K562 (cell line): ENCODE measurements at regions not wholly inside any gene's neighbourhood (a gene's known extent, or its start where the extent isn't known, plus 50 kb on each side); places are given as distances from the start of the nearest gene placed in this dataset.

Source experiments
- ATAC-seq: fragments of 200-7000 bp; cut with Tn5 transposase; 3 replicates; pipeline ENCODE4 v1.9.1; 2020; ENCODE audit warnings: moderate library complexity
- BruUV-seq: library from RNA; stranded (reverse); fragments of 400-500 nt; replicated peaks from 2 replicates; lab custom pipeline; 2021; lab: Mats Ljungman, UMichigan
- CTCF ChIA-PET: fragments of 300-600 bp; formaldehyde crosslinking; extraction: SDS; loops from one replicate; lab custom pipeline; 2021; ENCODE audit warnings: low intra/inter-chr PET ratio; lab: Yijun Ruan, JAX
- POLR2A ChIA-PET: fragments of 300-600, 350-650 bp; sonication (Branson Sonifier 250); formaldehyde crosslinking; extraction: SDS; loops from one replicate; lab custom pipeline; 2021; ENCODE audit warnings: antibody characterized with exemption, inconsistent platforms; lab: Yijun Ruan, JAX
- DNase-seq, 4 experiments: peaks; one replicate each; pipeline versions ENCODE4 v3.0.0 to v3.0.0-alpha.2; 2011 to 2018; ENCODE audit warnings: low spot score in 3 of 4, mixed read lengths in 3 of 4; ENCODE audit errors: extremely low read depth in 1 of 4
- FAIRE-seq: peaks from 2 replicates; lab custom pipeline; 2011; peaks lifted over from hg19 to GRCh38; lab: Jason Lieb, UNC
- H2AFZ ChIP-seq: 2 replicates; pipeline ENCODE4 v1.6.0; 2011; ENCODE audit warnings: low read depth, low read length, control low read depth, inconsistent platforms
- H3K27ac ChIP-seq: fragments of 200-600 bp; 3 replicates; pipeline ENCODE4 v1.8.0; 2011; ENCODE audit warnings: low read depth, mild to moderate bottlenecking, control low read depth, inconsistent platforms, low read length, moderate library complexity, mixed read lengths; ENCODE audit errors: extremely low read depth
- H3K27me3 ChIP-seq, 2 experiments: fragments of 300-600 bp in 1 of 2; 2 replicates in 1 of 2; 3 replicates in 1 of 2; pipeline versions ENCODE4 v1.6.0 to v1.8.0; 2011; ENCODE audit warnings: inconsistent platforms in 2 of 2, low read length in 2 of 2, mild to moderate bottlenecking in 1 of 2, mixed read lengths in 1 of 2, moderate library complexity in 1 of 2; ENCODE audit not compliant: control insufficient read depth in 2 of 2, insufficient read depth in 2 of 2
- H3K36me3 ChIP-seq: fragments of 300-600 bp; 3 replicates; pipeline ENCODE4 v1.8.0; 2011; ENCODE audit warnings: mild to moderate bottlenecking, low read length, inconsistent platforms; ENCODE audit not compliant: control insufficient read depth, insufficient read depth
- H3K4me1 ChIP-seq, 2 experiments: fragments of 200-600 bp in 1 of 2; replicated peaks in 1 of 2; 2 replicates in 1 of 2; 3 replicates in 1 of 2; pipeline versions ENCODE4 v1.5.1 to v1.8.0; 2011; ENCODE audit warnings: inconsistent platforms in 2 of 2, low read length in 2 of 2, mild to moderate bottlenecking in 1 of 2, mixed read lengths in 1 of 2, moderate library complexity in 1 of 2; ENCODE audit not compliant: control insufficient read depth in 2 of 2, insufficient read depth in 2 of 2
- H3K4me2 ChIP-seq: 2 replicates; pipeline ENCODE4 v1.6.1; 2011; ENCODE audit warnings: low read length, control low read depth, inconsistent platforms, mixed read lengths; ENCODE audit not compliant: insufficient read depth
- H3K4me3 ChIP-seq: fragments of 200-600 bp; sonication (generic), shearing (Covaris generic); 2 replicates; pipeline ENCODE4 v1.5.1; 2016; ENCODE audit warnings: control low read depth, inconsistent platforms
- H3K79me2 ChIP-seq: fragments of 200-600 bp; 3 replicates; pipeline ENCODE4 v1.8.0; 2011; ENCODE audit warnings: low read length, inconsistent platforms; ENCODE audit not compliant: control insufficient read depth, insufficient read depth
- H3K9ac ChIP-seq, 2 experiments: 2 replicates each; pipeline versions ENCODE4 v1.6.0 to v1.6.1; 2011; ENCODE audit warnings: low read depth in 2 of 2, low read length in 2 of 2, control low read depth in 1 of 2, inconsistent platforms in 1 of 2, mild to moderate bottlenecking in 1 of 2, mixed read lengths in 1 of 2; ENCODE audit not compliant: insufficient read depth in 1 of 2
- H3K9me1 ChIP-seq: one replicate; pipeline ENCODE4 v1.6.0; 2011; ENCODE audit warnings: inconsistent platforms, mild to moderate bottlenecking, low read length, moderate library complexity; ENCODE audit not compliant: control insufficient read depth, insufficient read depth
- H3K9me3 ChIP-seq: replicated peaks from 2 replicates; pipeline ENCODE4 v1.5.1; 2011; ENCODE audit warnings: low read depth, low read length, inconsistent platforms; ENCODE audit not compliant: control insufficient read depth, insufficient read depth
- H4K20me1 ChIP-seq: replicated peaks from 2 replicates; pipeline ENCODE4 v1.6.1; 2011; ENCODE audit warnings: low read length, inconsistent platforms, mixed read lengths; ENCODE audit not compliant: control insufficient read depth, insufficient read depth
- ADNP ChIP-seq: fragments of 200-800 bp; sonication (Bioruptor generic); IDR thresholded peaks from 2 replicates; pipeline ENCODE4 v1.6.1; 2016; ENCODE audit warnings: missing genetic modification characterization, missing compliant biosample characterization
- CBX8 ChIP-seq: fragments of 200-600 bp; sonication (generic); IDR thresholded peaks from 2 replicates; pipeline ENCODE4 v1.6.1; 2012; ENCODE audit warnings: borderline replicate concordance, mixed run types, low read depth, mild to moderate bottlenecking, moderate library complexity, mixed read lengths, low read length, control low read depth, inconsistent platforms; ENCODE audit not compliant: poor library complexity, severe bottlenecking; ENCODE audit errors: extremely low read depth
- CHD2 ChIP-seq: IDR thresholded peaks from 2 replicates; pipeline ENCODE4 v1.6.1; 2011; ENCODE audit warnings: low read depth, low read length
- GMEB1 ChIP-seq: fragments of 250-450 bp; sonication (Bioruptor Pico); IDR thresholded peaks from 2 replicates; pipeline ENCODE4 v1.4.0; 2020; ENCODE audit warnings: mild to moderate bottlenecking
- MAFF ChIP-seq: IDR thresholded peaks from 2 replicates; pipeline ENCODE4 v1.6.1; 2012; ENCODE audit warnings: low read length, improper control_type of control experiment
- PYGO2 ChIP-seq: fragments of 450-650 bp; IDR thresholded peaks from 2 replicates; pipeline ENCODE4 v1.6.1; 2016; ENCODE audit warnings: mild to moderate bottlenecking, missing genetic modification characterization, moderate library complexity, missing compliant biosample characterization
- RBM39 ChIP-seq: fragments of 200-400 bp; formaldehyde crosslinking; optimal IDR thresholded peaks from 2 replicates; pipeline ENCODE3; 2018; ENCODE audit warnings: low read depth, low read length
- SNIP1 ChIP-seq: fragments of 450-650 bp; IDR thresholded peaks from 2 replicates; pipeline ENCODE4 v1.7.1; 2017; ENCODE audit warnings: low read depth, mild to moderate bottlenecking
- SOX6 ChIP-seq: fragments of 450-650 bp; IDR thresholded peaks from 2 replicates; pipeline ENCODE4 v1.6.1; 2014; ENCODE audit warnings: mild to moderate bottlenecking
- ZBTB1 ChIP-seq: sonication (generic); formaldehyde crosslinking; IDR thresholded peaks from 2 replicates; pipeline ENCODE4 v1.8.1; 2023; ENCODE audit warnings: missing genetic modification reagents, low read depth, mild to moderate bottlenecking, borderline replicate concordance
- ZBTB33 ChIP-seq: sonication (generic); formaldehyde crosslinking; IDR thresholded peaks from 2 replicates; pipeline ENCODE4 v1.8.1; 2023; ENCODE audit warnings: mild to moderate bottlenecking, missing genetic modification reagents
- ZKSCAN3 ChIP-seq: fragments of 250-450 bp; sonication (Bioruptor Pico); IDR thresholded peaks from 2 replicates; pipeline ENCODE4 v1.4.0; 2020
- ZNF12 ChIP-seq: sonication (generic); formaldehyde crosslinking; IDR thresholded peaks from 2 replicates; pipeline ENCODE4 v1.4.0; 2020; ENCODE audit warnings: mild to moderate bottlenecking, missing genetic modification reagents
- ZNF445 ChIP-seq: fragments of 250-450 bp; sonication (Bioruptor Pico); IDR thresholded peaks from 2 replicates; pipeline ENCODE4 v1.4.0; 2020; ENCODE audit warnings: low read depth, mild to moderate bottlenecking, moderate library complexity
- WGBS: fragments of 100-300 bp; shearing (Covaris generic); methylation state at CpG from one replicate; pipeline ENCODE4 v1.1.6; 2016; ENCODE audit warnings: low coverage, mixed read lengths; ENCODE audit not compliant: insufficient coverage; ENCODE audit errors: missing lambda C conversion rate; 5-methylcytosine and 5-hydroxymethylcytosine counted together
- in situ Hi-C: fragments of 300-500 bp; cut with MboI; formaldehyde crosslinking; loops from 4 replicates; pipeline ENCODE4 v1.15.0; 2018; ENCODE audit warnings: inconsistent platforms, mixed read lengths
- intact Hi-C: fragments of 100-400 bp; cut with micrococcal nuclease; formaldehyde crosslinking; loops from 2 replicates; pipeline ENCODE4 v1.14.2; 2022
- TF ChIP-seq, protein P1 (sequence below): sonication (generic); IDR thresholded peaks from 2 replicates; pipeline ENCODE4 v1.6.1; 2016

DNA sequence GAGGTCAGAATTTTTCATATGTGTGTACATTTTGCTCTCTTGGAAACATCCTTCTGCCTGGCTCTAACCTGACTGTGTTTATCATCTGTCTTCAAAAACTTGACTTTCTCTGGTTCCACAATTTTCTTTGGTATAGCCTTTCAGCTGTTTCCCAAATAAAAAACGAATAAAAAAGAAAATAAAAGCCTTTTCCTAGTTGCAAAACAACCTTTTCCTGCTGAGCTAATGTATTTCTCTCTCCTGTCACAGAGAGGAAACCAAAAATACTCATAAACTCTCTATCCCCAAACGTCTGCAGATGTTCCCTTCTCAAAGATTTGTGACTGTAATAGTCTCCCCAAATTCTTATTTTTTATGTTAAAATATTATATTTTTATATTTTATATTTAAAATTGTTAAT lies 505.3 kb upstream of the SLC39A10 start (continued):
- TF ChIP-seq, protein P1, sequence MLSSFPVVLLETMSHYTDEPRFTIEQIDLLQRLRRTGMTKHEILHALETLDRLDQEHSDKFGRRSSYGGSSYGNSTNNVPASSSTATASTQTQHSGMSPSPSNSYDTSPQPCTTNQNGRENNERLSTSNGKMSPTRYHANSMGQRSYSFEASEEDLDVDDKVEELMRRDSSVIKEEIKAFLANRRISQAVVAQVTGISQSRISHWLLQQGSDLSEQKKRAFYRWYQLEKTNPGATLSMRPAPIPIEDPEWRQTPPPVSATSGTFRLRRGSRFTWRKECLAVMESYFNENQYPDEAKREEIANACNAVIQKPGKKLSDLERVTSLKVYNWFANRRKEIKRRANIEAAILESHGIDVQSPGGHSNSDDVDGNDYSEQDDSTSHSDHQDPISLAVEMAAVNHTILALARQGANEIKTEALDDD, result no peak

DNA sequence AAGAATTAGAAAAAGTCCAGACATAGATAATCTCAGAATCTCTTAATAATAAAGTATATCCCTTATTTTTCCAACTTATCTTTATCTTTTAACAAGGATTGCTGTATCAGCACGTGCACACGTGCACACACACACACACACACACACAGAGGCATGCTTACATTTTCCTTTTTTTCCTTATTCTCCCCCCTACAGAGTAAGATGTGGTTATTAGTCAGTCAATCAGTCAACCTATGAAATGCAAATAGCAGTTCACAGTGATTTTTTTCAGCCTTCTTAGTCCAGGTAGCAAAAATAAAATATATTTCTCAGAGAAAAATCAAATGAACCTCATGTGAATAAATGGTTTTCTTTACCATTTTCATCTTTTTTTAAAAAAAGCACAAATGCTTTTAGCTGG lies 506.2 kb upstream of the SLC39A10 start:
- H4K20me1 ChIP-seq, result no peaks in the 10 kb centered on the region
- POLR2A ChIA-PET, result no interaction called here
- intact Hi-C loops (no loop called here), in situ Hi-C loops (no loop called here)
- no peaks in the 10 kb centered on the region for H3K4me1 ChIP-seq
- ATAC-seq (no peak), FAIRE-seq (no peak), DNase-seq (no peak)
- CTCF ChIA-PET, result no interaction called here
- H3K27ac ChIP-seq, result no peak overlapping the region
- no peaks in the 10 kb centered on the region for H3K36me3 ChIP-seq
- H3K79me2 ChIP-seq, result no peaks in the 10 kb centered on the region
- BruUV-seq, result no TSS peak
- H3K9me1 ChIP-seq, result no peaks in the 10 kb centered on the region
- H3K27me3 ChIP-seq, result no peaks in the 10 kb centered on the region
- no peak overlapping the region for H2AFZ ChIP-seq
- no peaks in the 10 kb centered on the region for H3K9me3 ChIP-seq
- 11% methylated on average over 2 of the region's 2 CpGs for WGBS
- H3K4me3 ChIP-seq, result no peak overlapping the region
- H3K9ac ChIP-seq, result no peak overlapping the region
- no peak overlapping the region for H3K4me2 ChIP-seq
- no peak for TF ChIP-seq CBX8
- TF ChIP-seq MAFF, result no peak
- TF ChIP-seq ZNF12, result no peak
- TF ChIP-seq SNIP1, result no peak
- TF ChIP-seq GMEB1 (CRISPR knock-in tag), result no peak
- TF ChIP-seq CHD2, result no peak
- TF ChIP-seq ADNP (tag), result no peak
- TF ChIP-seq SOX6, result no peak
- TF ChIP-seq ZBTB33, result no peak
- no peak for TF ChIP-seq RBM39
- no peak for TF ChIP-seq ZNF445
- no peak for TF ChIP-seq PYGO2
- TF ChIP-seq ZBTB1, result no peak
- TF ChIP-seq ZKSCAN3, result no peak
